ENCODE measurements at regions not wholly inside any gene's neighbourhood (a gene's known extent, or its start where the extent isn't known, plus 50 kb on each side); places are given as distances from the start of the nearest gene placed in this dataset.

- in situ Hi-C loops (cut with HindIII; ENCODE audit: low pct_unique_long_range_greater_than_20kb, low sequenced_read_pairs): no loop called here
- no peak for DNase-seq (ENCODE audit: low read depth)
Observed at GRCh38 chr11:105219269-105219668, 79.7 kb upstream of the CARD18 start.

GRCh38 chr11:105215528-105215927 lies 76.0 kb upstream of the CARD18 start:
- no peak for DNase-seq (ENCODE audit: low read depth)
- in situ Hi-C loops (cut with HindIII; ENCODE audit: low pct_unique_long_range_greater_than_20kb, low sequenced_read_pairs): no loop called here

- DNase-seq (ENCODE audit: low read depth): no peak
- in situ Hi-C loops (cut with HindIII; ENCODE audit: low pct_unique_long_range_greater_than_20kb, low sequenced_read_pairs): no loop called here
Observed at GRCh38 chr11:105211806-105212554, 72.4 kb upstream of the CARD18 start.

GRCh38 chr11:105208019-105208418 lies 68.5 kb upstream of the CARD18 start:
- no peak for DNase-seq (ENCODE audit: low read depth)
- in situ Hi-C loops (cut with HindIII; ENCODE audit: low pct_unique_long_range_greater_than_20kb, low sequenced_read_pairs): no loop called here

GRCh38 chr11:105206633-105207032 lies 67.1 kb upstream of the CARD18 start:
- in situ Hi-C loops (cut with HindIII; ENCODE audit: low pct_unique_long_range_greater_than_20kb, low sequenced_read_pairs): no loop called here
- DNase-seq (ENCODE audit: low read depth): no peak

- in situ Hi-C loops (cut with HindIII; ENCODE audit: low pct_unique_long_range_greater_than_20kb, low sequenced_read_pairs): no loop called here
- no peak for DNase-seq (ENCODE audit: low read depth)
Observed at GRCh38 chr11:105204636-105205035, 65.1 kb upstream of the CARD18 start.

GRCh38 chr11:105203569-105204240 lies 64.1 kb upstream of the CARD18 start:
- DNase-seq (ENCODE audit: low read depth): no peak
- in situ Hi-C loops (cut with HindIII; ENCODE audit: low pct_unique_long_range_greater_than_20kb, low sequenced_read_pairs): no loop called here

GRCh38 chr11:105202844-105203548 lies 63.4 kb upstream of the CARD18 start:
- in situ Hi-C loops (cut with HindIII; ENCODE audit: low pct_unique_long_range_greater_than_20kb, low sequenced_read_pairs): no loop called here
- peak; percentile 69 for DNase-seq (ENCODE audit: low read depth)

- in situ Hi-C loops (cut with HindIII; ENCODE audit: low pct_unique_long_range_greater_than_20kb, low sequenced_read_pairs): no loop called here
Observed at GRCh38 chr11:105202422-105202821, 62.9 kb upstream of the CARD18 start.

GRCh38 chr11:105201166-105201565 lies 61.6 kb upstream of the CARD18 start:
- in situ Hi-C loops (cut with HindIII; ENCODE audit: low pct_unique_long_range_greater_than_20kb, low sequenced_read_pairs): no loop called here
- no peak for DNase-seq (ENCODE audit: low read depth)

More at GRCh38 chr11:105202422-105202821, 62.9 kb upstream of the CARD18 start:
- no peak for DNase-seq (ENCODE audit: low read depth)

- no peak for DNase-seq (ENCODE audit: low read depth)
- in situ Hi-C loops (cut with HindIII; ENCODE audit: low pct_unique_long_range_greater_than_20kb, low sequenced_read_pairs): no loop called here
Observed at GRCh38 chr11:105197071-105197815, 57.7 kb upstream of the CARD18 start.

- in situ Hi-C loops (cut with HindIII; ENCODE audit: low pct_unique_long_range_greater_than_20kb, low sequenced_read_pairs): no loop called here
- DNase-seq (ENCODE audit: low read depth): no peak
Observed at GRCh38 chr11:105193260-105193659, 53.7 kb upstream of the CARD18 start.

- in situ Hi-C loops (cut with HindIII; ENCODE audit: low pct_unique_long_range_greater_than_20kb, low sequenced_read_pairs): no loop called here
- DNase-seq (ENCODE audit: low read depth): no peak
Observed at GRCh38 chr11:105192115-105192514, 52.5 kb upstream of the CARD18 start.

- no peak for DNase-seq (ENCODE audit: low read depth)
- in situ Hi-C loops (cut with HindIII; ENCODE audit: low pct_unique_long_range_greater_than_20kb, low sequenced_read_pairs): no loop called here
Observed at GRCh38 chr11:105189581-105189980, 50.0 kb upstream of the CARD18 start.
